ENCODE measurements at regions not wholly inside any gene's neighbourhood (a gene's known extent, or its start where the extent isn't known, plus 50 kb on each side); places are given as distances from the start of the nearest gene placed in this dataset.
"Not testable (repeated sequence)": the region's sequence is repeated elsewhere in the genome, so short reads cannot be mapped to it uniquely, and the experiment has no call there.

GRCh38 chr1:109857702-109858101 is 52.9 kb upstream of the CSF1 start:
- DNase-seq: not testable (repeated sequence)

- not testable (repeated sequence) for DNase-seq
Observed at GRCh38 chr1:109855986-109856385, 54.7 kb upstream of the CSF1 start.

DNA sequence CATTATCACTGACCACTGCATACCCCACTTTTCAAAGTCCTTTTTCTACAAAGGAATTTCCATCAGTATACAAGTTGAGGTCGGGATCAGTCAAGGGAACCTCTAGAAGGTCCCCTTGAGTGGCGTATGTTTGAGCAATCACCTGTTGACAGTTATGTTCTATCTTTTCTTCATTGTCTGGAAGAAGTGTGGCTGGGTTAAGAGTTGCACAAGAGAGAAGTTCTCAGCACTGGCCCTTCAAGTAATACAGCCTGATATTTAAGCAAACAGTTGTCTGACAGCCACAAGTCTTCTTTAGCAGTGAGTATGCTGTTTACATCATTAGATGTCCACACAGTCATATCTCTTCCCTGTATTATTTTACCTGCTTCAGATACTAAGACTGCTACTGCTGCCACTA is 56.7 kb upstream of the CSF1 start:
- not testable (repeated sequence) for DNase-seq

GRCh38 chr1:109852221-109853015 is 58.2 kb upstream of the CSF1 start:
- not testable (repeated sequence) for DNase-seq

DNA sequence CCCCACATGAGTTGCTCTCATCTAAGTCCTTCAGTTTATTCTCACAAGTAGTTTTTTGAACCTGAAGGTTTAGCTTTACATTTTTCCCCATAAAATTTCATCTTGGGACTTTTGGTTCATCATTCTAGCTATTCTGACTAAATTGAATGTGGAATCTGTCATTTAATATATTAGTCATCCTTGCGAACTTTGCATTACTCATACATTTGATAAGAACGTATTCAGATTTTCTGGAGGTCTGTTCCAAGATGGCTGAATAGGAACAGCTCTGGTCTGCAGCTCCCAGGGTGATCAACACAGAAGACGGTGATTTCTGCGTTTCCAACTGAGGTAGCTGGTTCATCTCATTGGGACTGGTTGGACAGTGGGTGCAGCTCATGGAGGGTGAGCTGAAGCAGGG is 59.8 kb upstream of the CSF1 start:
- DNase-seq: no peak

GRCh38 chr1:109850194-109850593 is 60.5 kb upstream of the CSF1 start:
- DNase-seq: no peak

- DNase-seq: no peak
Observed at GRCh38 chr1:109849655-109850054, 61.0 kb upstream of the CSF1 start.

- no peak for DNase-seq
Observed at GRCh38 chr1:109847251-109847650, 63.4 kb upstream of the CSF1 start.

DNA sequence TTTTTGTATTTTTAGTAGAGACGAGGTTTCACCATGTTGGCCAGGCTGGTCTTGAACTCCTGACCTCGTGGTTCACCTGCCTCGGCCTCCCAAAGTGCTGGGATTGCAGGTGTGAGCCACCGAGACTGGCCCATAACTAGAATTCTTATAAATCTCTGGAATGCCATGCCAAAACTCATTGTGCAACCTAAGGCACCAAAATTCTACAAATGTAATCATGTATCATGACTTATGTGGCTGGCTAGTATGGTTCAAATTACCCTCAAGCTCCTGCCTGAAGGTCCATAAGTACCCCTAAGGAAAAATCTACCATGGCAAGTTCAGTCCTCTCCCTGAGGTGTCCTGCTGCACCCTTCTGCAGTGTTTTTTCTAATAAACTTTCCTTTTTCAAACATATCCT is 63.8 kb upstream of the CSF1 start:
- no peak for DNase-seq

DNA sequence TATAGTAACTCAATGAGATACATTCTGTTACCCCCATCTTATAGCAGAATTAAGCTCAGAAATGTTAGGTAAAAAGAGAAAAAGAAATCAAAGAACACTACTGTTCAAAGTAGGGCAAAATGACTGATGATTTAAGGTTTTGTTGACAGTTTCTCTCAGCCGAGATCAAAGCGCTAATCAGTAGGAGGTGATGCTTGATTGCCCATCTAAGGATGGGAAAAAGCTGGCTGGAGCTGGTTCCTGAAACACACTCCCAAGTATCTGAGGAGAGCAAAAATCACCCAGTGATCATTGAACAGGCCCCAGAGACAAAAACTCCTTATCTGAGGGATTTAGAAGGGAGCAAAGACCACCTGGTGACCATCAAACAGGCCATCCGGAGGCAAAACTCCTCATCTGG is 64.5 kb upstream of the CSF1 start:
- DNase-seq: no peak

- DNase-seq: no peak
Observed at GRCh38 chr1:109845658-109846057, 65.0 kb upstream of the CSF1 start.

GRCh38 chr1:109844609-109845008 is 66.0 kb upstream of the CSF1 start:
- DNase-seq: no peak

GRCh38 chr1:109840011-109840629 is 70.5 kb upstream of the CSF1 start:
- DNase-seq: no peak

DNA sequence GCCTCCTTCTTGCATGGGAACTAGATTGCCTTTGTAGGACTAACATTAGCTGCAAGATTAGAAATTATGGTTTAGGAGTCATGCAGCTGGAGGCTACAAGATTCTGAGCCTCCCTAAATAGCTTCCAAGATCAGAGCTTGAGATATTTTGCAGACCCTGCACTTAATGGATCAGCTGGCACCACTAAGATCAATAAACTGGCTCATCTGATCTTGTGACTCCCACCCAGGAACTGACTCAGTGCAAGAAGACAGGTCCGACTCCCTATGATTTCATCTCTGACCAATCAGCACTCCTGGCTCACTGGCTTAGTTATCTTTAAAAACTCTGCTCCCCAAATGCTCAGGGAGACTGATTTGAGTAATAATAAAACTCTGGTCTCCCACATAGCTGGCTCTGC is 71.4 kb upstream of the CSF1 start:
- not testable (repeated sequence) for DNase-seq

DNA sequence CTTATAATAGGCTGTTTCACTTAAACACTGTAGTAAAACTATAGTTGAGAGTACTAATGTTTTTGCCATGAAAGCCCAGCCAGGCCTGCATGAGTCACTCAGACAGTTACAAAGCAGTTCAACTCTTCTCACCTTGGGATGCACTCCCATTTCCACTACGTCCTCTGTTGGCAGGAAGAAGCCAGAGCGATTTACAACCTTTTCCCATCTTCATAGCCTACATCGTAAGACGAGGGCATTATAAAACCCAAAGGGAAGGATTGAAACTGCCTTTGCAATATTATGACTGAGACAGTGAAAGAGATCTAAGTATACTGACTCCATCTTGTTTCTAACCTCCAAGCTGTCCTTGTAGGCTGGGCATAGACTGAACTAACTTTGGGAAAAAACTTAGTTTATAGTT is 71.8 kb upstream of the CSF1 start:
- no peak for DNase-seq

DNA sequence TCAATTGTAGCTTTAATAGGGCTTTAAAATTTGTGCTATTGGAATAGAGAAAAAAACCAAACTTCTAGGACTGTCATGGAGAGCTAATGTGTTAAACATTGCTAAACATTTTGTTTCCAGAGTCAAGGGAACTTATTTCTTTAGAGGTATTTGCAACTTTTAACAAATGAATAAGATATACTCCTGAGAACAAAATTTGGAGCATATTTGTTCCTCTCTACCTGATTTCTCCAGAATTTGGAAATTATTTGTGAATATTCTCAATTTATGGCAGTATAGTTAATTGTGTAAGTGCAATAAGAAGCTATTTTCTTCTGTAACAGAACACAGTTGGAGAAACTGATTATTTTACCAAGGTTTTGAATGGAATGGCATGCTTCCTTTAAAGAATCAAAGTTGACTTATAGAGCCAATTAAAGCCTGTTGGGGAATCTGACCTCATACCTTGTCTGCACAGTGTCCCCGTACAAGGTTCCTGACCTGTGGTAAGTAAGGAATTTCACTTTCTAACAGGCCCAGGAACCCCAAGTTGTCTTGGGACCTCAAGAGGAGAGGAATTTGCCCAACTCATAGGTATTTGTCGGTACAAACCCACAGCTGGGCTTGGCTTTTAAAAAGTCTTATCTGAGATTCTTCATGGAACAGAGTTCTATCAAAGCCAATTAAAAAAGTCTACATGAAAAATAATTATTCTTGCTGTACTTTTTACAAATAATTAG is 72.6 kb upstream of the CSF1 start:
- DNase-seq: no peak

GRCh38 chr1:109835645-109836044 is 71.9 kb upstream of the EPS8L3 start:
- not testable (repeated sequence) for DNase-seq

DNA sequence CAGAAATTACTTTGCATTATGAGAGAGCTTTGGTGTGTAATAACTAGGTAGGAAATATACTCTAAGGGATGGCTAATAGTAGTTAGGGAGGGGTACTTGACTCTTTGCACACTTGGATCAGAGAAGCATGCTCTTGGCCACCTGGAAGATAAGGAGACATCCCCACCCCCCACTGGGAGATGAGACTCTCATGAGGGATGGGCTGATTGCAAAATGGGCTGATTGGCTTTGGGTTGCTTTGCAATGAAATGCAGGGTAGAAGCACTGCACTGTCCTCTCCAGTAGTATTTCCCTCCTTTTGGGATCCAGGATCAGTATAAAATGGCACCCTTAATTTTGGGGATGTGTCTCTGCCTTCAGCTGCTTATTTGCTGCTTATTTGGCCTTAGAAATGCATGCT is 71.2 kb upstream of the EPS8L3 start:
- DNase-seq: no peak

GRCh38 chr1:109832945-109833344 is 69.2 kb upstream of the EPS8L3 start:
- no peak for DNase-seq

GRCh38 chr1:109828756-109829505 is 65.2 kb upstream of the EPS8L3 start:
- DNase-seq: no peak

DNA sequence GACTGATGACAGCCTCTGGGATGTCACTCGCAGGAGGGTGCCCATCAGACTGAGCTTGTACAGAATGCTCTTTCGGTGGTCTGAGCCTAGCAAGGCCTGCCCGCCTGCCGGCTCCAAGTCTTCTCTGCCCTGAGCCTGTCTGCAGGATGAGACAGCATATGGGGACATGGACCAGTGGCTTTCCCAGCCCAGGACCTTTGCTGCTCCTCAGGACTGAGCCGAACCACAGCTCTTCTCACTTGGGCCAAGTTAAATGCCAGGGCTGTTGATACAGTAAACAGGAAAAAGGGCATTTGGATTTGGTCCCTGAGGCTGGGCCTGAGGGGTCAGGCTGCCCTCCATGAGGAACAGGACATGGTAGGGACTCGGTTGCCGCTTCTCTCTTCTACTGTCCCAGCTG is 64.3 kb upstream of the EPS8L3 start:
- DNase-seq: no peak

- DNase-seq: no peak
Observed at GRCh38 chr1:109827466-109827865, 63.7 kb upstream of the EPS8L3 start.

GRCh38 chr1:109826930-109827349 is 63.2 kb upstream of the EPS8L3 start:
- DNase-seq: no peak
